Activated B cell treated with CpG ODN at 0.5 μM for 24 hours (primary cell): ENCODE measurements at regions not wholly inside any gene's neighbourhood (a gene's known extent, or its start where the extent isn't known, plus 50 kb on each side); places are given as distances from the start of the nearest gene placed in this dataset.

Experiments
- ATAC-seq: fragments of 200-7000 bp; cut with Tn5 transposase; one replicate; pipeline ENCODE4 v1.10.0; 2021; ENCODE audit warnings: low read depth, mild to moderate bottlenecking, moderate library complexity
- CTCF ChIA-PET: fragments of 350-600 bp; sonication (Branson Sonifier 250); formaldehyde crosslinking; loops from one replicate; lab custom pipeline; 2021; ENCODE audit warnings: antibody characterized with exemption; lab: Charles Lee
- POLR2A ChIA-PET: fragments of 350-600 bp; sonication (Branson Sonifier 250); formaldehyde crosslinking; loops from one replicate; lab custom pipeline; 2021; ENCODE audit warnings: antibody characterized with exemption; lab: Charles Lee
- DNase-seq: peaks from one replicate; pipeline ENCODE4 v3.0.0; 2022
- H3K27ac Mint-ChIP-seq: one replicate; pipeline ENCODE4 v1.8.0; 2020; ENCODE audit warnings: mixed read lengths
- H3K27me3 Mint-ChIP-seq: one replicate; pipeline ENCODE4 v1.8.0; 2021; ENCODE audit warnings: mixed read lengths
- H3K36me3 Mint-ChIP-seq: one replicate; pipeline ENCODE4 v1.8.0; 2021; ENCODE audit warnings: low read depth, mixed read lengths
- H3K4me1 Mint-ChIP-seq: one replicate; pipeline ENCODE4 v1.8.0; 2021; ENCODE audit warnings: mixed read lengths
- H3K4me3 Mint-ChIP-seq: one replicate; pipeline ENCODE4 v1.8.0; 2020; ENCODE audit warnings: mild to moderate bottlenecking, mixed read lengths
- H3K9me3 Mint-ChIP-seq: one replicate; pipeline ENCODE4 v1.8.0; 2020; ENCODE audit warnings: mixed read lengths
- intact Hi-C: fragments of 100-400 bp; cut with micrococcal nuclease; formaldehyde crosslinking; loops from one replicate; pipeline ENCODE4 v1.15.1; 2024
- TF ChIP-seq, protein P1 (sequence below): fragments of 200-600 bp; IDR thresholded peaks from one replicate; pipeline ENCODE4 v1.8.0; 2022; ENCODE audit warnings: antibody characterized with exemption, mild to moderate bottlenecking

DNA sequence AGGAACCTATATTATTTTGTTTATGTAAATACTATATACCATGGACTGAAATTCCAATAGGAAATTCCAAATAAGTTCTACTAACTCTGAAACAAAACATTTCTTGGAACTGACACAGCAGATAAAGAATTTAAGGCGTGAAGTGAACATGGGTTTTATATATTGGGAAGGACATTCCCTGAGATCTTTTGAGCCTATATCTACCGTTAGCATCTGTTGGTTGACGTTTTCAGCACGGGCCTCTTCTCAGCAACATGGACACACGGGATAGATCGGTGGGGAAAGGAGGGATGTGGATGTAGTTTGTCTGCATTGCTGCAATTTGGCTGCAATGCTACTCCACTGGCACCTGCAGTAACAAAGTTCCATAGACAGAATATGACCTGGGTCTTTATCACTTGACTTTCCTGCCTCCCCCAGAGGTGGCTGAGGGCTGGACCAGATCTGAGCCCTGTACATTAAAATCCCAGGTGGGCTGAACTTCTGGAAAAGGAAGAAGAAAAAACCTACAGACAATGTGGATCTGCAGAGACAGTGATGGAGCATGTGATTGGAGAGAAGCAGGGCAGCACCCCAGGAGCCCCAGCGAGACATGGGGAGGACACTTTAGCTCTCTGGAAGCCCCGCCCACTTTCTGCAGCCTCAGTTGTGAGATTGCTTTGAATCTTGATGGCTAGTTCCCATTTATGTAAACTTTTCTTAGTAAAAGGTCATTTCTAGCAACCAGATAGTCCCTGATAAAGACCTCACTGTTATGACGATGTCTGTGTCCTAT is 91.2 kb upstream of the CPEB4 start:
- H3K9me3 Mint-ChIP-seq: no peaks in the 10 kb centered on the region
- ChIA-PET CTCF (interaction anchor here (1.5 to 1.8 kb wide), 2 partner anchors 10 to 128 kb away, joined by 4 to 5 read pairs; no protein-coding TSS in a partner anchor), POLR2A (interaction anchor here (1.1 kb wide), 1 partner anchor 24 kb away, joined by 3 read pairs; no protein-coding TSS in a partner anchor)
- no peak overlapping the region for H3K27ac Mint-ChIP-seq
- no peaks in the 10 kb centered on the region for H3K27me3 Mint-ChIP-seq
- ATAC-seq: no peak
- H3K36me3 Mint-ChIP-seq: no peaks in the 10 kb centered on the region
- DNase-seq: no peak
- intact Hi-C loops: no loop called here
- H3K4me3 Mint-ChIP-seq: no peak overlapping the region
- no peaks in the 10 kb centered on the region for H3K4me1 Mint-ChIP-seq
- TF ChIP-seq, protein P1, sequence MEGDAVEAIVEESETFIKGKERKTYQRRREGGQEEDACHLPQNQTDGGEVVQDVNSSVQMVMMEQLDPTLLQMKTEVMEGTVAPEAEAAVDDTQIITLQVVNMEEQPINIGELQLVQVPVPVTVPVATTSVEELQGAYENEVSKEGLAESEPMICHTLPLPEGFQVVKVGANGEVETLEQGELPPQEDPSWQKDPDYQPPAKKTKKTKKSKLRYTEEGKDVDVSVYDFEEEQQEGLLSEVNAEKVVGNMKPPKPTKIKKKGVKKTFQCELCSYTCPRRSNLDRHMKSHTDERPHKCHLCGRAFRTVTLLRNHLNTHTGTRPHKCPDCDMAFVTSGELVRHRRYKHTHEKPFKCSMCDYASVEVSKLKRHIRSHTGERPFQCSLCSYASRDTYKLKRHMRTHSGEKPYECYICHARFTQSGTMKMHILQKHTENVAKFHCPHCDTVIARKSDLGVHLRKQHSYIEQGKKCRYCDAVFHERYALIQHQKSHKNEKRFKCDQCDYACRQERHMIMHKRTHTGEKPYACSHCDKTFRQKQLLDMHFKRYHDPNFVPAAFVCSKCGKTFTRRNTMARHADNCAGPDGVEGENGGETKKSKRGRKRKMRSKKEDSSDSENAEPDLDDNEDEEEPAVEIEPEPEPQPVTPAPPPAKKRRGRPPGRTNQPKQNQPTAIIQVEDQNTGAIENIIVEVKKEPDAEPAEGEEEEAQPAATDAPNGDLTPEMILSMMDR: no peak

DNA sequence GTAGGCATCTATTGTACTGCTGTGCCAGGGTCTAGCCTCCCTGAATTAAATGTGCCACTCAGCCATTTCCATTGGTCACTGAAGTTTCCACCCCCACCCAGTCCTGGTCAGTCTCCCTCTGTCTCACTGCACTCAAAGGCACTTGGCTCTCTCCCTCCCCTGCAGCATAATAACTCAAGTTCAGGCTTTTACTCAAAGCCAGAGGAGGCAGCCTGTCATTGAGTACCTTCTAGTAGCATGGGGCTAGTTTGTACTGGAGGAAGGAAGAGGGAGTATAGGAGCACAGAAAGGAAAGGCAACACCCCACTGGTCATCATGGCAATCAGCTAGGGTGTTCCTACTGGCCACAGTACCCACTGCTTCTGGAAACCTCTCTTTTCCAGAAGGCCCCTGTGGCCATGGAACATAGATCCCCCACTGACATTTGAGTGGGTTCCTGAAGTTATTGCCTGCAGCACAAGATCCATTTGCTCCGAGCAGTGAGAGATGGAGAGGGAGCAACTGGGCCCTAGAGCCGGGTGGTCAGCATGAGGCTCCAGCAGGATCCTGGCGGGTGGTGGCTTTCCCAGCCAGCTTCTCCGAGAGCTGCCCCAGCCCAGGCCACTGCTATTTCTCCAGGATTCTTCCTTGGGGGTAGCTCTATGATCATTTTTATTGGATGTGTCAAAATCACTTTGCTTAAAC is 89.9 kb upstream of the CPEB4 start:
- Mint-ChIP-seq H3K27me3 (no peaks in the 10 kb centered on the region), H3K9me3 (no peaks in the 10 kb centered on the region), H3K4me1 (no peaks in the 10 kb centered on the region), H3K27ac (no peak overlapping the region), H3K36me3 (no peaks in the 10 kb centered on the region), H3K4me3 (no peak overlapping the region)
- intact Hi-C loops: no loop called here
- TF ChIP-seq, protein P1: no peak
- no peak for ATAC-seq
- ChIA-PET POLR2A (no interaction called here), CTCF (interaction anchor here (1.8 kb wide), 1 partner anchor 127 kb away, joined by 4 read pairs; no protein-coding TSS in a partner anchor)
- no peak for DNase-seq

DNA sequence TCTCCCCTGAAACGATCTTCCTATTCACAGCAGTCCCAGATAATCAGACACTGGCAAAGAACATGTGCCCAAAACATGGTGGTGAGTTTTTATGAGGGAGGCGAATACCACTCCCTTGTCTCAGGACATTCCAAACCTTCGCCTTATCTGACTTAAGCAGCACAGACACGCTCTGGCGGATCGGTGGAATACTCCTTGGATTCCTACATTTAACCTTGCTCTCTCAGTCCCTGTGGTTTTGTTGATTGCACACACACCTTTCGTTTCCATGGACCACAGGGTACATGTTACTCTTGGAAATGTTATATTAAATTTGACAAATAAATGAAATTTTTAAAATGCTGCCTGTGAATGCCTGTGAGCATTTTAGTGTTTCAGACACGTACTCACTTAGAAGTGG is 87.8 kb upstream of the CPEB4 start:
- POLR2A ChIA-PET: no interaction called here
- no peak for DNase-seq
- Mint-ChIP-seq H3K9me3 (peaks cover 5% of the 10 kb centered on the region), H3K4me3 (no peak overlapping the region), H3K27ac (no peak overlapping the region), H3K36me3 (no peaks in the 10 kb centered on the region), H3K4me1 (no peaks in the 10 kb centered on the region), H3K27me3 (no peaks in the 10 kb centered on the region)
- TF ChIP-seq, protein P1: no peak
- no peak for ATAC-seq
- CTCF ChIA-PET: no interaction called here
- intact Hi-C loops: no loop called here

DNA sequence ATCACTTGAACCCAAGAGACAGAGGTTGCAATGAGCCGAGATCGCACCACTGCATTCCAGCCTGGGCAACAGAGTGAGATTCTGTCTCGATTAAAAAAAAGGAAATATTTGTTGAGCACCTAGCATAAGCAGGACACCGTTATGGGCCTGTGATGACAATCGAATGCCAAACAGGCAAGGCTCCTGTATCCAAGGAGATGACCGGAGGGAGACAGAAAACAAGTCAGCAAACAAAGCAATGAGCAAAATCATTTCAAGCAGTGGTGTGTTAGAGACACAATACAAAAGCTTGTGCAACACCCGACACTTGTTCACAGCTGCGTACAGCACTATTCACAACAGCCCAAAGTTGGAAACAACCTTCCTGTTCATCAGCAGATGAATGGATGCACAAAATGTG is 87.1 kb upstream of the CPEB4 start:
- ChIA-PET CTCF (no interaction called here), POLR2A (no interaction called here)
- no peak for DNase-seq
- Mint-ChIP-seq H3K27me3 (no peaks in the 10 kb centered on the region), H3K9me3 (peaks cover 5% of the 10 kb centered on the region), H3K36me3 (no peaks in the 10 kb centered on the region), H3K4me1 (no peaks in the 10 kb centered on the region), H3K4me3 (no peak overlapping the region), H3K27ac (no peak overlapping the region)
- TF ChIP-seq, protein P1: no peak
- intact Hi-C loops: no loop called here
- no peak for ATAC-seq

DNA sequence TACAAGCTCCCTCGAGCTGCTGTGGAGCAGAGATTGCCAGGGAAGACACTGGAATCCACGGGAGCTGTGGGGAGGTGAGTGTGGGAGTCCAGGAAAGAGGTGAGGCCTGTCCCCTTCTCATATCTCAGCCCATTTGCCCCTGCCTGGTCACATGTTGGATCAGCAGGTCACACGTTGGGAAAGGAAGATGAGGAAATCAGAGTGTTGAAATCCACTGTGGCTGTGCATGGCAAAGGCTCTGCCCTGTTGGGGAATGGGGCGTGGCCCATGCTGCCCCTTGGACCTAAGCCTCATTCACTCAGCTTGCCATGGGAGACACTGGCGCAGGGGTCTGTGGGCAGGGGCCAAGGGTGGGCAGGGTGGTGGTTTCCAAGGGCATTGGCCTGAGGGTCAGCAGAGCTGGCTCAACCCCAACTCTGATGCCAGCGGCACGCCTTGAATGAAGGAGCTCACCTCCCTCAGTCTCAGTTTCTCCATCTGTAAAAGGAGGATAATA is 85.4 kb upstream of the CPEB4 start:
- H3K27ac Mint-ChIP-seq: no peak overlapping the region
- no peak overlapping the region for H3K4me3 Mint-ChIP-seq
- no peaks in the 10 kb centered on the region for H3K36me3 Mint-ChIP-seq
- no peak for ATAC-seq
- ChIA-PET CTCF (interaction anchor here (1.4 kb wide), 1 partner anchor 122 kb away, joined by 3 read pairs; no protein-coding TSS in a partner anchor), POLR2A (no interaction called here)
- H3K4me1 Mint-ChIP-seq: no peaks in the 10 kb centered on the region
- no peaks in the 10 kb centered on the region for H3K27me3 Mint-ChIP-seq
- DNase-seq: no peak
- intact Hi-C loops: no loop called here
- H3K9me3 Mint-ChIP-seq: peaks cover 5% of the 10 kb centered on the region
- TF ChIP-seq, protein P1: no peak
